ENCODE measurements at regions not wholly inside any gene's neighbourhood (a gene's known extent, or its start where the extent isn't known, plus 50 kb on each side); places are given as distances from the start of the nearest gene placed in this dataset.
A peak's percentile ranks its signal among the peaks of the same experiment; 100 is the strongest.

GRCh38 chr1:192238421-192238820 is 78.4 kb upstream of the RGS21 start:
- Histone ChIP-seq H3K4me2 (ENCODE audit: low read depth, low read length, poor library complexity, severe bottlenecking) (no peak overlapping the region), H3F3A (ENCODE audit: low read depth) (no peaks in the 10 kb centered on the region), H3K4me3 (ENCODE audit: low read length, poor library complexity, severe bottlenecking) (no peak overlapping the region), H3K4me1 (ENCODE audit: insufficient read depth, low read length, poor library complexity, severe bottlenecking) (peaks cover 19% of the 10 kb centered on the region), H3K79me2 (ENCODE audit: insufficient read depth, low read length) (no peaks in the 10 kb centered on the region), H2AFZ (ENCODE audit: low read length) (no peak overlapping the region), H4K20me1 (ENCODE audit: insufficient read depth, low read length, poor library complexity, severe bottlenecking) (no peaks in the 10 kb centered on the region), H3K27me3 (ENCODE audit: insufficient read depth, low read length, poor library complexity, severe bottlenecking) (no peaks in the 10 kb centered on the region), H3K36me3 (ENCODE audit: insufficient read depth, low read length) (no peaks in the 10 kb centered on the region), H3K9me2 (replicated peaks; ENCODE audit: low read depth, low read length) (no peaks in the 10 kb centered on the region), H3K9ac (ENCODE audit: low read depth, low read length, poor library complexity, severe bottlenecking) (no peak overlapping the region), H3K9me3 (ENCODE audit: insufficient read depth, low read depth, low read length) (peaks cover 5% of the 10 kb centered on the region)
- TF ChIP-seq CTCF (conservative IDR thresholded peaks at IDR 0.05; ENCODE audit: low read length) = 0 out of 2 replicates have a peak, but pooled peaks have one; percentile 13
- TF ChIP-seq EZH2phosphoT487 (IDR thresholded peaks at IDR 0.05; ENCODE audit: borderline replicate concordance) = no peak

GRCh38 chr1:192243721-192244120 is 73.1 kb upstream of the RGS21 start:
- no peaks in the 10 kb centered on the region for H3K9me2 ChIP-seq (replicated peaks; ENCODE audit: low read depth, low read length)
- peaks cover 12% of the 10 kb centered on the region for H3K9me3 ChIP-seq (ENCODE audit: insufficient read depth, low read depth, low read length)
- H3F3A ChIP-seq (ENCODE audit: low read depth) = no peaks in the 10 kb centered on the region
- H3K79me2 ChIP-seq (ENCODE audit: insufficient read depth, low read length) = no peaks in the 10 kb centered on the region
- no peak overlapping the region for H3K4me2 ChIP-seq (ENCODE audit: low read depth, low read length, poor library complexity, severe bottlenecking)
- no peaks in the 10 kb centered on the region for H3K4me1 ChIP-seq (ENCODE audit: insufficient read depth, low read length, poor library complexity, severe bottlenecking)
- no peak overlapping the region for H3K4me3 ChIP-seq (ENCODE audit: low read length, poor library complexity, severe bottlenecking)
- H3K9ac ChIP-seq (ENCODE audit: low read depth, low read length, poor library complexity, severe bottlenecking) = no peak overlapping the region
- no peak overlapping the region for H2AFZ ChIP-seq (ENCODE audit: low read length)
- H3K27me3 ChIP-seq (ENCODE audit: insufficient read depth, low read length, poor library complexity, severe bottlenecking) = no peaks in the 10 kb centered on the region
- H4K20me1 ChIP-seq (ENCODE audit: insufficient read depth, low read length, poor library complexity, severe bottlenecking) = no peaks in the 10 kb centered on the region
- H3K36me3 ChIP-seq (ENCODE audit: insufficient read depth, low read length) = no peaks in the 10 kb centered on the region
- TF ChIP-seq EZH2phosphoT487 (IDR thresholded peaks at IDR 0.05; ENCODE audit: borderline replicate concordance) (no peak), CTCF (conservative IDR thresholded peaks at IDR 0.05; ENCODE audit: low read length) (no peak)

- H3K9me3 ChIP-seq (ENCODE audit: insufficient read depth, low read depth, low read length) = no peaks in the 10 kb centered on the region
- no peak for TF ChIP-seq EZH2phosphoT487 (IDR thresholded peaks at IDR 0.05; ENCODE audit: borderline replicate concordance)
- TF ChIP-seq CTCF (conservative IDR thresholded peaks at IDR 0.05; ENCODE audit: low read length) = no peak
- no peaks in the 10 kb centered on the region for H3K27me3 ChIP-seq (ENCODE audit: insufficient read depth, low read length, poor library complexity, severe bottlenecking)
- no peak overlapping the region for H3K4me2 ChIP-seq (ENCODE audit: low read depth, low read length, poor library complexity, severe bottlenecking)
- no peak overlapping the region for H3K9ac ChIP-seq (ENCODE audit: low read depth, low read length, poor library complexity, severe bottlenecking)
- H2AFZ ChIP-seq (ENCODE audit: low read length) = no peak overlapping the region
- no peaks in the 10 kb centered on the region for H3K79me2 ChIP-seq (ENCODE audit: insufficient read depth, low read length)
- H3K9me2 ChIP-seq (replicated peaks; ENCODE audit: low read depth, low read length) = no peaks in the 10 kb centered on the region
- no peaks in the 10 kb centered on the region for H3K36me3 ChIP-seq (ENCODE audit: insufficient read depth, low read length)
- H3K4me3 ChIP-seq (ENCODE audit: low read length, poor library complexity, severe bottlenecking) = no peak overlapping the region
- H3K4me1 ChIP-seq (ENCODE audit: insufficient read depth, low read length, poor library complexity, severe bottlenecking) = peaks cover 4% of the 10 kb centered on the region
- no peaks in the 10 kb centered on the region for H3F3A ChIP-seq (ENCODE audit: low read depth)
- no peaks in the 10 kb centered on the region for H4K20me1 ChIP-seq (ENCODE audit: insufficient read depth, low read length, poor library complexity, severe bottlenecking)
Observed at GRCh38 chr1:192251735-192252134, 65.1 kb upstream of the RGS21 start.

Measured in Loucy (cell line).